ENCODE measurements at regions not wholly inside any gene's neighbourhood (a gene's known extent, or its start where the extent isn't known, plus 50 kb on each side); places are given as distances from the start of the nearest gene placed in this dataset.
A peak's percentile ranks its signal among the peaks of the same experiment; 100 is the strongest.
"Not testable (repeated sequence)": the region's sequence is repeated elsewhere in the genome, so short reads cannot be mapped to it uniquely, and the experiment has no call there.

- no peak for DNase-seq (ENCODE audit: low read depth)
Observed at GRCh38 chr14:38973083-38973700, 129.8 kb downstream of the SEC23A start.

- DNase-seq (ENCODE audit: low read depth): no peak
Observed at GRCh38 chr14:38972511-38972910, 130.5 kb downstream of the SEC23A start.

GRCh38 chr14:38971258-38971921, 131.6 kb downstream of the SEC23A start:
- DNase-seq (ENCODE audit: low read depth): no peak

GRCh38 chr14:38964630-38965029, 138.4 kb downstream of the SEC23A start:
- peak; percentile 33 for DNase-seq (ENCODE audit: low read depth)

- no peak for DNase-seq (ENCODE audit: low read depth)
Observed at GRCh38 chr14:38960946-38961531, 142.0 kb downstream of the SEC23A start.

- peak; percentile 79 for DNase-seq (ENCODE audit: low read depth)
Observed at GRCh38 chr14:38959021-38959420, 144.0 kb downstream of the SEC23A start.

GRCh38 chr14:38958589-38958988, 144.4 kb downstream of the SEC23A start:
- no peak for DNase-seq (ENCODE audit: low read depth)

GRCh38 chr14:38951451-38951850, 151.6 kb downstream of the SEC23A start:
- peak; percentile 50 for DNase-seq (ENCODE audit: low read depth)

- no peak for DNase-seq (ENCODE audit: low read depth)
Observed at GRCh38 chr14:38950676-38951075, 152.4 kb downstream of the SEC23A start.

GRCh38 chr14:38948576-38948975, 154.5 kb downstream of the SEC23A start:
- DNase-seq (ENCODE audit: low read depth): no peak

GRCh38 chr14:38948171-38948570, 154.9 kb downstream of the SEC23A start:
- peak; percentile 40 for DNase-seq (ENCODE audit: low read depth)

- DNase-seq (ENCODE audit: low read depth): no peak
Observed at GRCh38 chr14:38947343-38947742, 155.7 kb downstream of the SEC23A start.

- DNase-seq (ENCODE audit: low read depth): no peak
Observed at GRCh38 chr14:38944691-38945090, 158.3 kb downstream of the SEC23A start.

- no peak for DNase-seq (ENCODE audit: low read depth)
Observed at GRCh38 chr14:38941488-38941887, 161.5 kb downstream of the SEC23A start.

- peak; percentile 88 for DNase-seq (ENCODE audit: low read depth)
Observed at GRCh38 chr14:38932653-38933000, 170.4 kb downstream of the SEC23A start.

- no peak for DNase-seq (ENCODE audit: low read depth)
Observed at GRCh38 chr14:38931969-38932652, 170.9 kb downstream of the SEC23A start.

- DNase-seq (ENCODE audit: low read depth): no peak
Observed at GRCh38 chr14:38930898-38931297, 172.1 kb downstream of the SEC23A start.

GRCh38 chr14:38930022-38930421, 173.0 kb downstream of the SEC23A start:
- DNase-seq (ENCODE audit: low read depth): no peak

GRCh38 chr14:38929416-38929815, 173.6 kb downstream of the SEC23A start:
- DNase-seq (ENCODE audit: low read depth): no peak

GRCh38 chr14:38921893-38922292, 181.1 kb downstream of the SEC23A start:
- DNase-seq (ENCODE audit: low read depth): not testable (repeated sequence)

GRCh38 chr14:38915125-38915524, 187.9 kb downstream of the SEC23A start:
- no peak for DNase-seq (ENCODE audit: low read depth)

GRCh38 chr14:38910092-38910491, 192.9 kb downstream of the SEC23A start:
- no peak for DNase-seq (ENCODE audit: low read depth)

All from myocyte (in vitro differentiated cells).